BLaER1 treated with 17β-estradiol and CSF1 and Interleukin-3, amounts not matched to agents 10 nM and 100 nM (cell line): ENCODE measurements at regions not wholly inside any gene's neighbourhood (a gene's known extent, or its start where the extent isn't known, plus 50 kb on each side); places are given as distances from the start of the nearest gene placed in this dataset.
"Not testable (repeated sequence)": the region's sequence is repeated elsewhere in the genome, so short reads cannot be mapped to it uniquely, and the experiment has no call there.

Source experiments
- H3K27ac ChIP-seq, 11 experiments: shearing (Covaris generic); formaldehyde crosslinking; 2 replicates each; pipeline ENCODE4 v1.8.1; 2022
- H3K27me3 ChIP-seq, 11 experiments: shearing (Covaris generic); formaldehyde crosslinking; 2 replicates each; pipeline ENCODE4 v1.8.1; 2022
- H3K36me3 ChIP-seq, 11 experiments: shearing (Covaris generic); formaldehyde crosslinking; 2 replicates each; pipeline ENCODE4 v1.8.1; 2022
- H3K4me1 ChIP-seq, 10 experiments: shearing (Covaris generic); formaldehyde crosslinking; 2 replicates each; pipeline ENCODE4 v1.8.1; 2022
- H3K4me2 ChIP-seq, 11 experiments: shearing (Covaris generic); formaldehyde crosslinking; 2 replicates each; pipeline ENCODE4 v1.8.1; 2022
- H3K4me3 ChIP-seq, 10 experiments: shearing (Covaris generic); formaldehyde crosslinking; 2 replicates each; pipeline ENCODE4 v1.8.1; 2022
- H3K9ac ChIP-seq, 11 experiments: shearing (Covaris generic); formaldehyde crosslinking; 2 replicates each; pipeline ENCODE4 v1.8.1; 2022
- H3K9me3 ChIP-seq, 11 experiments: shearing (Covaris generic); formaldehyde crosslinking; replicated peaks in 1 of 11; 2 replicates each; pipeline ENCODE4 v1.8.1; 2022
- H4K20me1 ChIP-seq, 11 experiments: shearing (Covaris generic); formaldehyde crosslinking; 2 replicates each; pipeline ENCODE4 v1.8.1; 2022
- Cebpa-rat ChIP-seq, 11 experiments: shearing (Covaris generic); IDR thresholded peaks; 2 replicates each; pipeline ENCODE4 v1.8.1; 2022

DNA sequence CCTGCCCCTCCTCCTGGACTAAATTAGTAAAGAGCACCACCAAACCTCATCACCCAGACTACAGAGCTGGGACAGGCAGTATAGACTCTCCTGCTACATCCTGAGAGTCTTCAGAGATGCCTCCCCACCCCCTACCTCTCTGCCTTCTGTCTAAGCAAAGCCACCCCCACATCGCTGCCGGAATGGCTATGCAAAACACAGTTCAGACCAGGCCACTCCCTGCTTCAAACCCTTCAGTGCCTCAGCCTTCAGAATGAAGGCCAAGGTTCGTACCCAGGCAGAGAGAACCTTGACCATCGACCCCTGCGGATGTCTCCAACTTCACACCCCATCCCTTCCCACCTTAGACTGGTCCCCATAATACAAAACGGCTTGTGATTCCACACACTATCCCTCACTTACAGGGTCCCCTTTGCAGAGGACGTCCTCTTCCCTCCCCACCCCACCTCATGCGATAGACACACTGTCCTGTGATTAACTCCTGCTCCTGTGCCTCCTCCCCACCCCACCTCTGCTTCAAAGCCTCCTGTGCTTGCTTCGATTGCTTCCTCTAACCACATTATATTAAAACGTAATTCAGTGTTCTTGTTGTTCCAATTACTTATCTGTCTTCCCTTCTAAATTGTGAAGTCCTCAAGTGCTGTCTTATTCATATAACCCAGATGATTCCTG lies 175.3 kb downstream of the UACA start:
- Histone ChIP-seq H3K9me3 (peaks cover 25 to 65% (median 53%) of the 10 kb centered on the region in 11 experiments), H3K4me1 (peaks cover 0 to 8% (median 0%) of the 10 kb centered on the region in 10 experiments; a peak in 6 of 20 replicates), H3K27ac (no peak overlapping the region), H4K20me1 (no peaks in the 10 kb centered on the region), H3K36me3 (no peaks in the 10 kb centered on the region; a peak in 1 of 22 replicates), H3K27me3 (no peaks in the 10 kb centered on the region), H3K4me3 (no peak overlapping the region), H3K9ac (no peak overlapping the region), H3K4me2 (no peak overlapping the region)
- TF ChIP-seq Cebpa-rat (IDR thresholded peaks at IDR 0.05): no peak

- not testable (repeated sequence) for H3K36me3 ChIP-seq, H3K9ac ChIP-seq, H3K4me1 ChIP-seq, H3K4me2 ChIP-seq, H4K20me1 ChIP-seq, H3K4me3 ChIP-seq, H3K27ac ChIP-seq, H3K27me3 ChIP-seq
- H3K9me3 ChIP-seq: peaks cover 18 to 56% (median 43%) of the 10 kb centered on the region in 11 experiments
Measured at GRCh38 chr15:70587012-70587634, 176.2 kb downstream of the UACA start.

DNA sequence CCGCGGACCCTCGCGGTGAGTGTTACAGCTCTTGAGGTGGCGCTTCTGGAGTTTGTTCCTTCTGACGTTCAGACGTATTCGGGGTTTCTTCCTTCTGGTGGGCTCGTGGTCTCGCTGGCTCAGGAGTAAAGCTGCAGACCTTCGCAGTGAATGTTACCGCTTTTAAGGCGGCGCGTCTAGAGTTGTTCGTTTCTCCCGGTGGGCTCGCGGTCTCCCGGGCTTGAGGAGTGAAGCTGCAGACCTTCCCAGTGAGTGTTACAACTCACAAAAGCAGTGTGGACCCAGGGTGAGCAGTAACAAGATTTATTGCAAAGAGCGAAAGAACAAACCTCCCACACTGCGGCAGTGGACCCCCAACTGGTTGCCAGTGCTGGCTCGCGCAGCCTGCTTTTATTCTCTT lies 177.1 kb downstream of the UACA start:
- no peaks in the 10 kb centered on the region; a peak in 1 of 22 replicates for H3K36me3 ChIP-seq
- no peak overlapping the region for H3K4me2 ChIP-seq
- no peak overlapping the region for H3K27ac ChIP-seq
- no peak overlapping the region for H3K4me3 ChIP-seq
- H4K20me1 ChIP-seq: no peaks in the 10 kb centered on the region
- no peak overlapping the region for H3K9ac ChIP-seq
- H3K9me3 ChIP-seq: peaks cover 16 to 48% (median 41%) of the 10 kb centered on the region in 11 experiments
- no peak for TF ChIP-seq Cebpa-rat (IDR thresholded peaks at IDR 0.05)
- H3K27me3 ChIP-seq: no peaks in the 10 kb centered on the region
- H3K4me1 ChIP-seq: peaks cover 0 to 8% (median 0%) of the 10 kb centered on the region in 10 experiments; a peak in 6 of 20 replicates

- H4K20me1 ChIP-seq: no peaks in the 10 kb centered on the region
- H3K4me2 ChIP-seq: no peak overlapping the region
- H3K4me1 ChIP-seq: peaks cover 0 to 11% (median 4%) of the 10 kb centered on the region in 10 experiments; a peak in 8 of 20 replicates
- H3K27me3 ChIP-seq: no peaks in the 10 kb centered on the region
- no peak for TF ChIP-seq Cebpa-rat (IDR thresholded peaks at IDR 0.05)
- H3K4me3 ChIP-seq: no peak overlapping the region
- peaks cover 16 to 48% (median 41%) of the 10 kb centered on the region in 11 experiments for H3K9me3 ChIP-seq
- H3K9ac ChIP-seq: no peak overlapping the region
- H3K27ac ChIP-seq: no peak overlapping the region
- H3K36me3 ChIP-seq: no peaks in the 10 kb centered on the region; a peak in 1 of 22 replicates
Measured at GRCh38 chr15:70585707-70586034, 177.7 kb downstream of the UACA start.

- no peaks in the 10 kb centered on the region for H4K20me1 ChIP-seq
- H3K9me3 ChIP-seq: peaks cover 16 to 48% (median 41%) of the 10 kb centered on the region in 11 experiments
- no peaks in the 10 kb centered on the region; a peak in 1 of 22 replicates for H3K36me3 ChIP-seq
- H3K27me3 ChIP-seq: no peaks in the 10 kb centered on the region
- H3K9ac ChIP-seq: no peak overlapping the region
- no peak overlapping the region for H3K4me2 ChIP-seq
- H3K27ac ChIP-seq: no peak overlapping the region
- peaks cover 0 to 15% (median 6%) of the 10 kb centered on the region in 10 experiments; a peak in 8 of 20 replicates for H3K4me1 ChIP-seq
- no peak overlapping the region for H3K4me3 ChIP-seq
- no peak for TF ChIP-seq Cebpa-rat (IDR thresholded peaks at IDR 0.05)
Measured at GRCh38 chr15:70584838-70585706, 178.3 kb downstream of the UACA start.

DNA sequence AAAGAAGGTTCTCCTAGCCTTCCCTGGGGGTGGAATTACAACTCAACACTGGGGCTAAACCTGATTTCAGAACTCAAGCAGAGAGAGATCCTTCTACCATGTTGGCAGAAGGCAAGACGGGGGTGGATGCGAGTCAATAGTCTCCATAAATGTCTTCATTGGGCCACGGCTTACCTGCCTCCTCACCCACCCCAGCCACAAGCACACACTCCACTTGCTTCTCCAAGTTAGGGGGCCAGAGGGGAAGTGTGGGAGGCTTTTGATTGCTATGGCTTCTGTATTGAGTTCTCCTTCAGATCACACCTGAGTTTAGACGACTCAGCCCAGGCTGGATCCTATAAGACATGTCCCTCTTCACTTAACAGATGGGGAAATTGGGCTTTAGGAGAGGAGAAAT lies 178.9 kb downstream of the UACA start:
- Histone ChIP-seq H3K4me2 (no peak overlapping the region), H3K9ac (no peak overlapping the region), H3K4me1 (peaks cover 0 to 15% (median 6%) of the 10 kb centered on the region in 10 experiments; a peak in 8 of 20 replicates), H3K4me3 (no peak overlapping the region), H4K20me1 (no peaks in the 10 kb centered on the region), H3K36me3 (no peaks in the 10 kb centered on the region; a peak in 1 of 22 replicates), H3K27ac (no peak overlapping the region), H3K27me3 (no peaks in the 10 kb centered on the region), H3K9me3 (peaks cover 16 to 46% (median 41%) of the 10 kb centered on the region in 11 experiments)
- no peak for TF ChIP-seq Cebpa-rat (IDR thresholded peaks at IDR 0.05)

DNA sequence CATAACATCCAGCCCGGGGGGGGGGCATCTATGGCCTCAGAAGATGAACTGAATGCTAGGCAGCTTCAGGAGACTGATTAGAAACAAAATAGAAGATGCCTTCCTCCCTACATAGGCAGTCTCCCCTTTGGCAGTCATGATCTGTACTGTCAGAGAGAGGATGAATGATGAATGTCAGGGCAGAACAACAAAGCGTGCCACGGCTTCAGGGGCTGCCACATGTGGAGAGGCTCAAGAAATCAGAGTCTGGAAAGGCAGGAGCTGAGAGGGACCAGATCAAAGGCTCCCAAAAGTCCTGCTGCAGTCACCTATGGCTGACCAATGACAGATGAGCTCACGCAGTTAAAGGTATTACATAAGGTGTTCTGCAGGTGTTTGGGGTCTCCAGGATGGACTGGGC lies 180.4 kb downstream of the UACA start:
- no peak for TF ChIP-seq Cebpa-rat (IDR thresholded peaks at IDR 0.05)
- Histone ChIP-seq H3K4me1 (peaks cover 0 to 9% (median 0%) of the 10 kb centered on the region in 10 experiments; a peak in 3 of 20 replicates), H3K4me3 (no peak overlapping the region), H3K9ac (no peak overlapping the region), H3K27ac (no peak overlapping the region), H3K27me3 (no peaks in the 10 kb centered on the region), H3K4me2 (no peak overlapping the region), H4K20me1 (no peaks in the 10 kb centered on the region), H3K9me3 (peaks cover 16 to 35% (median 32%) of the 10 kb centered on the region in 11 experiments), H3K36me3 (no peaks in the 10 kb centered on the region; a peak in 1 of 22 replicates)

DNA sequence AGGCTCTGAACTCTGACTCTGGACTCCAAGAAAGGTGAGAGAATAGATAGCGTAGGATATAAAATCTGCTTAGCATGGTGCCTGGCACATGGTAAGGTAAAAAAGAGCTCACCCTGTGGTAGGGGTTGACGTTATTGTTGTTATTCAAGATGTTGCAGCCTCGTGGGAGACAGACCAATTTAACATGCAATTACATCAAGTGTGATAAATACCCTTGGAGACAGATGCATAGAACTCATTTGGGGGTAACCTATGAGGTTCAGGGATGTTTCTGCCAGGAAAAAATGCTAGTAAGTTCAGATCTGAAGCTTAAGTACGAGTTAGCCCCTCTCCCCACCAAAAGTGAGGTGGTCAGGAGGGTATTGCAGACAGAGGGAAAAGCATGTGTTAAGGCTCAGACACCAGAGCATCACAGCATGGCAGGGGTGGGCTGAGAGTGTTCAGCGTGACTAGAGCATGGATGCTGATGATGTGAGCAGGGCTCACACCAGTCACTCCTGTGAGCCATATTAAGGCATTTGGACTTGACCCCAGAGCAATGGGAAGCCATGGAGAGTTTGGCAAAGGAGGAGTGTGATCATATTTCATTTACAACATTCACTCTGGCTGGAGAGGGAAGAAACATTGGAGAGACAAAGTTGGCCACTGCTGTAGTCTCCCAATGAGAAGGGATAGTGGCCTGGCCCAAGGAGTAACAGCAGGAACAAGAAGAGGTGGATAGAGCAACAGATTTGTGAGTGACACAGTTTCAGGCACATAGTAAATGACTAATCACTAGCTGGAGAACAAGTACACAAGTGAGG lies 181.0 kb downstream of the UACA start:
- H3K9me3 ChIP-seq: peaks cover 16 to 29% (median 25%) of the 10 kb centered on the region in 11 experiments
- H3K4me1 ChIP-seq: peaks cover 0 to 9% (median 0%) of the 10 kb centered on the region in 10 experiments; a peak in 3 of 20 replicates
- no peak for TF ChIP-seq Cebpa-rat (IDR thresholded peaks at IDR 0.05)
- H3K27me3 ChIP-seq: no peaks in the 10 kb centered on the region
- no peak overlapping the region for H3K4me3 ChIP-seq
- no peak overlapping the region for H3K9ac ChIP-seq
- no peak overlapping the region for H3K4me2 ChIP-seq
- H4K20me1 ChIP-seq: no peaks in the 10 kb centered on the region
- H3K36me3 ChIP-seq: no peaks in the 10 kb centered on the region; a peak in 1 of 22 replicates
- H3K27ac ChIP-seq: no peak overlapping the region
